Keratinocyte (primary cell): ENCODE measurements at regions not wholly inside any gene's neighbourhood (a gene's known extent, or its start where the extent isn't known, plus 50 kb on each side); places are given as distances from the start of the nearest gene placed in this dataset.

Experiments
- EZH2 ChIP-seq: IDR thresholded peaks from one replicate; pipeline ENCODE4 v1.6.1; 2012; ENCODE audit warnings: inconsistent platforms, mild to moderate bottlenecking, low read length, moderate library complexity
- TF ChIP-seq, protein P1 (sequence below), 3 experiments: IDR thresholded peaks in 1 of 3; conservative IDR thresholded peaks in 1 of 3; optimal IDR thresholded peaks in 1 of 3; 2 replicates in 2 of 3; 3 replicates in 1 of 3; pipeline versions ENCODE3 to v1.5.1; 2011; ENCODE audit warnings: low read length in 3 of 3, mild to moderate bottlenecking in 3 of 3, moderate library complexity in 2 of 3, control low read depth in 1 of 3, inconsistent platforms in 1 of 3; ENCODE audit not compliant: insufficient read depth in 2 of 3; ENCODE audit errors: extremely low read depth in 1 of 3

DNA sequence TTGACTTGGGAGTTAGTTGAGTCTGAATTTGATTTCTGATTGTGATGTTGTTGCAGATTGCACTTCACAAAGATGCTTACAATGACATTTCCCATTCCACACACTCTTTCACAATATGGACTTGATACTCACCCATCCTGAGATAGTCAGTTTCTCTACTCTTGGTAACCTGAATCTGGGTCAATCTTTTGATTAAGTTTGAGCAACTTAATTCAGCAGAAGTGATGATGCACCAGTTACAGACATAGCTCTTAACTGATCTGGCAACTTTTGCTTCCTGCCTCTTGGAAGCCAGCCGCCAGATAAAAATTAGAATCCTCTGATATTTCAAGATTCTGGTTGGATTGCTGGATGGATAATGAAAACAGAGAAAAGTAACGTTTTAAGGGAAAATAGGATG, 79.7 kb upstream of the OSMR start:
- TF ChIP-seq, protein P1, sequence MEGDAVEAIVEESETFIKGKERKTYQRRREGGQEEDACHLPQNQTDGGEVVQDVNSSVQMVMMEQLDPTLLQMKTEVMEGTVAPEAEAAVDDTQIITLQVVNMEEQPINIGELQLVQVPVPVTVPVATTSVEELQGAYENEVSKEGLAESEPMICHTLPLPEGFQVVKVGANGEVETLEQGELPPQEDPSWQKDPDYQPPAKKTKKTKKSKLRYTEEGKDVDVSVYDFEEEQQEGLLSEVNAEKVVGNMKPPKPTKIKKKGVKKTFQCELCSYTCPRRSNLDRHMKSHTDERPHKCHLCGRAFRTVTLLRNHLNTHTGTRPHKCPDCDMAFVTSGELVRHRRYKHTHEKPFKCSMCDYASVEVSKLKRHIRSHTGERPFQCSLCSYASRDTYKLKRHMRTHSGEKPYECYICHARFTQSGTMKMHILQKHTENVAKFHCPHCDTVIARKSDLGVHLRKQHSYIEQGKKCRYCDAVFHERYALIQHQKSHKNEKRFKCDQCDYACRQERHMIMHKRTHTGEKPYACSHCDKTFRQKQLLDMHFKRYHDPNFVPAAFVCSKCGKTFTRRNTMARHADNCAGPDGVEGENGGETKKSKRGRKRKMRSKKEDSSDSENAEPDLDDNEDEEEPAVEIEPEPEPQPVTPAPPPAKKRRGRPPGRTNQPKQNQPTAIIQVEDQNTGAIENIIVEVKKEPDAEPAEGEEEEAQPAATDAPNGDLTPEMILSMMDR (optimal IDR thresholded peaks at IDR 0.05 in 1 of 3, IDR thresholded peaks at IDR 0.05 in 1 of 3, conservative IDR thresholded peaks at IDR 0.05 in 1 of 3; ENCODE audit: extremely low read depth in 1 of 3, insufficient read depth in 2 of 3, low read length in 3 of 3) = no peak
- TF ChIP-seq EZH2 = no peak
